G401 (cell line): ENCODE measurements at regions not wholly inside any gene's neighbourhood (a gene's known extent, or its start where the extent isn't known, plus 50 kb on each side); places are given as distances from the start of the nearest gene placed in this dataset.
"Not testable (repeated sequence)": the region's sequence is repeated elsewhere in the genome, so short reads cannot be mapped to it uniquely, and the experiment has no call there.

ENCODE experiments used
- DNase-seq: peaks from one replicate; pipeline ENCODE4 v3.0.0-alpha.2; 2015; ENCODE audit warnings: low spot score
- in situ Hi-C: cut with HindIII; loops from 2 replicates; pipeline ENCODE4 v1.10.0; 2016; ENCODE audit warnings: low sequenced_read_pairs, mixed read lengths

DNA sequence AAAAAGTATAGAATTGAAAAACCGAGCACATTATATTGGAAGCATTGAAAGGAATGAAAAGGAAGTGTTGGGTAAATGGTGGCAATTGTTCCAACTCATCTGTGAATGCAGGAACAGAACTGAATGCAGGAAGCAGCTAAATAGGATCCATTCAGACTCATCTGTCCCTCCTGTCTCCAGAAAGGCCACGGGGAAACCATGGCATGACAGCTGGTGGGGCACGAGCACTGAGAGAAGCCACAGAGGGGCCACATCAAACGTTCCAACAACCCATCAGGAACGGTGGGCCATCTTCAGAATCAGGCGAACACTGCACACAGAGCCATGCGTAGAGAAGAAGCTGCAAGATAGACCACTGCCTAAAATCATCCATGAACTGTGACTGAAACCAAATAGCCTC is 138.5 kb upstream of the SLC35G4 start:
- no peak for DNase-seq
- in situ Hi-C loops: no loop called here

GRCh38 chr18:11468617-11469016 is 140.8 kb upstream of the SLC35G4 start:
- in situ Hi-C loops: no loop called here
- no peak for DNase-seq

DNA sequence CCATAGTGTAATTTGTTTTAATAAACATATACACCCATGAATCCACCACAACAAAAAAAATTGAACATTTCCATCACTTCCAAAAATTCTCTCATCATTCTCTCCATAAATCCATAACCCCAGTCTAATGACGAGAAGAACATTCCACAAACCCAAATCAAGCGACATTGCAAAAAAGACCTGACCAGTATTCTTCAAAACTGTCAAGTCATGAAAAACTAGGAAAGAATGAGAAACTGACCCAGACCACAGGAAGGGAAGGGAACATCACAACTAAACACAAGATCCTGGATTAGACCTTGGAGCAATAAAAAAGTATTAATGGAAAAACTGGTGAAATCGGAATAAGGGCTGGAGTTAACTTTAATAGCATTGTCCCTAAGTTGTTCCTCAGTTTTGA is 141.3 kb upstream of the SLC35G4 start:
- in situ Hi-C loops: no loop called here
- DNase-seq: no peak

GRCh38 chr18:11467611-11468010 is 141.8 kb upstream of the SLC35G4 start:
- no peak for DNase-seq
- in situ Hi-C loops: no loop called here

DNA sequence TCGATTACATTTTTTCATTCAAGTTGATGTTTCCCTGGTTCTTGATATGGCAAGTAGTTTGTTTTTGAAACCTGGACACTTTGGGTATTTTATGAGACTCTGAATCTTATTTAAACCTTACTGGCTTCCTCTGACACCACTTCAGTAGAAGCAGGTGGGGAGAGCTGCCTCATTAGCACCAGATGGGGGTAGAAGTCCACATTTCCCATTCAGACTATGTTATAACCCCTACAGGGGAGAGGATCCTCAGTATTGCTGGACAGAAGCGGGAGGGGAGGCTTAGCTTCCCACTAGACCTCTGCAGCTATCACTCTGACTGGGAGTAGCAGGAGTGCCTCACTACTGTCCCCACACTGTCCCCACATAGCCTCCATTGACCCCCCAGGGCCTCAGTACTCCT is 145.3 kb upstream of the SLC35G4 start:
- in situ Hi-C loops: no loop called here
- DNase-seq: no peak

DNA sequence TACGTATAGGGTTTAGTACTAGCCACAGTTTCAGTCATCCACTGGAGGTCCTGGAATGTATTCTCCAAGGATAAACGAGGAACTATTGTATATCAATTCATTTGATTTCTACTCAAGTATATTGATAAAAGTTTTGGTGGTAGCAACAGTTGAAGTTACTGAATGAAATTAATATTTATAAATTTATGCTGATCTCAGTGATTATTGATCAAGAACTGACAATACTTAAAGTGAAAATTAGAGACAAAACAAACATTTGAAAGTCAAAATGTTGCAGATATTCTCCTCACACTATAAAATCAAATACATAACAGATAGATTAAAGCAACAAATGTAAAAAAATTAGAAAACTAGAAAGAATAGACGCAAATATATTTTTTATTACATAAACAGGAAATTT is 150.9 kb upstream of the SLC35G4 start:
- in situ Hi-C loops: no loop called here
- no peak for DNase-seq

DNA sequence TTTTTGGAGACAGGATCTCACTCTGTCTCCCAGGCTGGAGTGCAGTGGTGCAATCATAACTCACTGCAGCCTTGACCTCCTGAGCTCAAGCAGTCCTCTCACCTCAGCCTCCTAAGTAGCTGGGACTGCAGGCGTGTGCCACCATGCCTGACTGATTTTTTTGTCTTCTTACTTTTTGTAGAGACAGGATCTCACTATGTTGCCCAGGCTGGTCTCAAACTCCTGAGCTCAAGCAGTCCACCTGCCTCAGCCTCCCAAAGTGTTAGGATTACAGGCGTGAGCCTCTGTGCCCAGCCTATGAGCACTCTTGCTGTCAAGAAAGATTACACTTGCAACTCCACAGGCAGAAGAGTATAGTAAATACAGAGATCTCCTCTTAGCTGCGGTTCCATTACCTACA is 151.5 kb upstream of the SLC35G4 start:
- in situ Hi-C loops: not testable (repeated sequence)

GRCh38 chr18:11454040-11454439 is 155.4 kb upstream of the SLC35G4 start:
- in situ Hi-C loops: no loop called here
- DNase-seq: no peak

More for the DNA sequence above, 151.5 kb upstream of the SLC35G4 start:
- DNase-seq: not testable (repeated sequence)

- DNase-seq, in situ Hi-C loops: not testable (repeated sequence)
These were observed 165.2 kb upstream of the SLC35G4 start for GRCh38 chr18:11444169-11444568.

DNA sequence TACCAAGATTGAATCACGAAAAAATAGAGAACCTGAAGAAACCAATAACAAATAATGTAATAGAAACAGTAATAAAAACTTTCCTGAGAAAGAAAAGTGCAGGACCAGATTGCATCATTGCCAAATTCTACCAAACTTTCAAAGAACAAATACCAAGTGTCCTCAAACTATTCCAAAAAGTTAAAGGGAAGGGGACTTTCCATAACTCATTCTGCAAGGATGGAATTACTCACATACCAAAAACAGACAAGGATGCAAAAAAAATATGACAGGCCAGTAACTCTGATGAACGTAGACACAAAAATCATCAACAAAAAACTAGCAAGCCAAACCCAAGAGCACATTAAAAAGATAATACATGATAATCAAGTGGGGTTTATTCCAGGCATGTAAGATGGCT is 172.3 kb upstream of the SLC35G4 start:
- no peak for DNase-seq
- in situ Hi-C loops: no loop called here

DNA sequence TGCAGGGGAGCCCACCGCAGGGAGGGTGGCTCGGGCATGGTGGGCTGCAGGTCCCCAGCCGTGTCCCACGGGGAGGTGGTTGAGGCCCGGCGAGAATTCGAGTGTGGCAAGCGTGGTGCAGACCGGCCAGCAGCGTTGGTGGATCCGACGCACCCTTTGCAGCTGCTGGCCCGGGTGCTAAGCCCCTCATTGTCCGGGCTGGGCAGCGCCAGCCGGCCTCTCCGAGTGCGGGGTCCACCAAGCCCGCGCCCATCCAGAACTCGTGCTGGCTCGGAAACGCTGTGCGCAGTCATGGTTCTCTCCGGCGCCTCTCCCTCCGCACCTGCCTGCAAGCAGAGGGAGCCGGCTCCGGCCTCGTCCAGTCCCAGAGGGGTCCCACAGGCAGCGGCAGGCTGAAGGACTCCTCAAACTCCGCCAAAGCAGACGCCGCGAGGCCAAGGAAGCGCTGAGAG is 177.0 kb upstream of the SLC35G4 start:
- in situ Hi-C loops: no loop called here

GRCh38 chr18:11429876-11430275 is 179.5 kb upstream of the SLC35G4 start:
- in situ Hi-C loops: no loop called here
- DNase-seq: no peak

More for the DNA sequence above, 177.0 kb upstream of the SLC35G4 start:
- no peak for DNase-seq

GRCh38 chr18:11425211-11425610 is 184.2 kb upstream of the SLC35G4 start:
- in situ Hi-C loops: no loop called here
- no peak for DNase-seq

- in situ Hi-C loops: no loop called here
- no peak for DNase-seq
These were observed 190.1 kb upstream of the SLC35G4 start for GRCh38 chr18:11419338-11419737.

GRCh38 chr18:11412811-11413210 is 196.6 kb upstream of the SLC35G4 start:
- in situ Hi-C loops: no loop called here
- no peak for DNase-seq

- in situ Hi-C loops: no loop called here
- DNase-seq: no peak
These were observed 198.3 kb upstream of the SLC35G4 start for GRCh38 chr18:11411048-11411447.

DNA sequence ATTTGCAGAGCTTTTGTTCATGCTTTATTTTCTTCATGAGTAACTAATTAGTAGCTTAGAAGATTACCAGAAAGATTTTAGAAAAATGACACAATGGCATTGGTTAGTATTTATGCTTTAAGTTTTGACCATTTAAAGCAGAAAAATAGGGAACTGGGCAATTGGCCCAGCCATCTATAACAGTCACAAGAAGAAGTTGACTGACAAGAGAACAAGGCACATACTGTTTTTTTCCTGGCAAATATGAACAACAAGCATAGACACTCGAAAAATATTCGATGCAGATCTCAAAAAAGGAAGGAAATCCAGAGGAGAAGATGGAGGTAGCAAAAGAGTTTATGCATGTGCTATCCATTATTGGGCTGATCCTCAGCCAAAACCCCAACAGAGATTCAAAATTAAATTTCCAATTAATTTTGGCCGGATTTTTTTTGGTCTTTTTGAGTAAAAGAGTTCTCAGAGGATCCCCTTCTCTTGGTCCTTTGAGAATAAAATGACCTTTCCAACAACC is 200.8 kb upstream of the SLC35G4 start:
- no peak for DNase-seq
- in situ Hi-C loops: no loop called here

DNA sequence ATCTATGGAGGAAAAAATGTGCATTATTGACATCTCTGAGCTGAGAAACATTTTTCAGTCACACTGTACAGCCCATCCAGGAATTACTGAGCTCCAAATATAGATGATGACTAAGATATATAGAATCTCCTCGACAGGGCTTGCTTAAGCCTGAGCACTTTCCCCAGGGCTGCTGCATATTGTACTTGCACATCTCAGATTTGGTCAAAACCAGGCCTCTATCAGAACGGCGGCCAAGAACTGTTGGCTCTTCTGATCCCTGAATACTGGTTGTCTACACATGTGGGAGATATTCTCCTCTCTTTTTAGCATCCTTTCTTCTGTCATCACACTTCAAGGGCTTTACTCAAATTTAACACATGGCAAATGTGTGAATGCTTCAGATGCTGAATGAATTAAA is 201.5 kb upstream of the SLC35G4 start:
- in situ Hi-C loops: no loop called here
- no peak for DNase-seq

DNA sequence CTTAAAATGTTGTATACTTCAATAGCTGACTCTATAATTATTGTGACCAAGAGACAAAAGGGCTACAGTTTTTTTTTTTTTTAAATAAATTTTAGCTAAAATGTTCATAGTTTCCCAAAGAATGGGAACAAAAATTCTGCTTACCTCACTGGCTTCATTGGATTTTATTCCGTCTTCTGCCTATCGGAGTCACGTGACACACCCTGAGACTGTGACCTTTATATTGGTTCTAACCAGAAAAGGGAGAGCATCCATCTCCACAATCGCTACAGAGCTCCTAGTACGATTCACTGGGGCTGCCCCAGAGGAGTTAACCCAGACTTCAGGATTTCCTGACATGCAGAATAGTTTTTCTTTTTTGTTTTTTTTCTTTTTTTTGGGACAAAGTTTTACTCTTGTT is 203.6 kb upstream of the SLC35G4 start:
- in situ Hi-C loops: no loop called here
- no peak for DNase-seq

- in situ Hi-C loops: no loop called here
- DNase-seq: no peak
These were observed 208.7 kb upstream of the SLC35G4 start for GRCh38 chr18:11400703-11401102.

DNA sequence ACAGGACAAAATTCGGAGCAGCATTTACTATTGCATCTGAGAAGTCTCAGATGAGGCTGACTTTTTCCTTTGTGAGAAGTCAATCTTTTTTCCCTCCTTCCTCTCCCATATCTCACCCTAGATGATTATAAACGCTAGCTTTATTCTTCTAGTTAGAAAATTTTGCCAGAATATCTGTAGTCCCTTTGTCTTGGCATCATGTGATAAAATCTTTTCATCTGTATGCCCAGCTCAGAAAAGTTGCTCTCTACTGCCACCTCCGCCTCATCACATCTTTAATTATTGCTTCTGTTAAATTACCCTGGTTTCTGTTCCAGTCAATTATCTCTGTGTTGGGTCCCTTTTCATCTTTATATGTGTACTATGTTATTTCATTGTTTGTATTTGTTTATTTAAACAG is 210.8 kb upstream of the SLC35G4 start:
- DNase-seq: no peak
- in situ Hi-C loops: no loop called here
